ENCODE measurements at regions not wholly inside any gene's neighbourhood (a gene's known extent, or its start where the extent isn't known, plus 50 kb on each side); places are given as distances from the start of the nearest gene placed in this dataset.

- TF ChIP-seq JUN (IDR thresholded peaks at IDR 0.05; ENCODE audit: borderline replicate concordance, low read depth, low read length) (no peak), JUN (CRISPR knock-in tag; IDR thresholded peaks at IDR 0.05; ENCODE audit: borderline replicate concordance) (0 out of 2 replicates have a peak, but pooled peaks have one; percentile 15), ZBTB33 (CRISPR knock-in tag; IDR thresholded peaks at IDR 0.05) (peak; percentile 53), ATF1 (CRISPR knock-in tag; IDR thresholded peaks at IDR 0.05) (no peak), ATF1 (tag; IDR thresholded peaks at IDR 0.05) (no peak), TCF7 (IDR thresholded peaks at IDR 0.05; ENCODE audit: borderline replicate concordance) (no peak), PML (IDR thresholded peaks at IDR 0.05; ENCODE audit: low read length) (peak; percentile 28; the same call in 1 of the 2 replicates), ZSCAN32 (CRISPR knock-in tag; IDR thresholded peaks at IDR 0.05) (no peak), NUFIP1 (IDR thresholded peaks at IDR 0.05; ENCODE audit: partially characterized antibody) (no peak), TOE1 (IDR thresholded peaks at IDR 0.05; ENCODE audit: borderline replicate concordance) (no peak), TOE1 (CRISPR knock-in tag; IDR thresholded peaks at IDR 0.05; ENCODE audit: borderline replicate concordance, low read depth) (no peak), ZNF431 (CRISPR knock-in tag; IDR thresholded peaks at IDR 0.05) (no peak), NFYB (IDR thresholded peaks at IDR 0.05; ENCODE audit: extremely low read depth, insufficient read length) (peak; percentile 86), ARID2 (IDR thresholded peaks at IDR 0.05) (no peak), GABPA (tag; conservative IDR thresholded peaks at IDR 0.05; ENCODE audit: low read depth) (no peak)
These were observed 62.3 kb upstream of the IER3 start (continued) for GRCh38 chr6:30806581-30807183.

Measured in K562 (cell line).